Kidney tubule cell (primary cell): ENCODE measurements at regions not wholly inside any gene's neighbourhood (a gene's known extent, or its start where the extent isn't known, plus 50 kb on each side); places are given as distances from the start of the nearest gene placed in this dataset.
"Not testable (repeated sequence)": the region's sequence is repeated elsewhere in the genome, so short reads cannot be mapped to it uniquely, and the experiment has no call there.

ENCODE experiments used
- DNase-seq: peaks from one replicate; pipeline ENCODE4 v3.0.0-alpha.2; 2018; ENCODE audit warnings: low spot score

GRCh38 chr4:170599894-170600293 lies 510.1 kb upstream of the AADAT start:
- DNase-seq: no peak

GRCh38 chr4:170591076-170591475 lies 501.3 kb upstream of the AADAT start:
- DNase-seq: no peak

GRCh38 chr4:170589597-170590191 lies 499.9 kb upstream of the AADAT start:
- DNase-seq: peak; percentile 62

GRCh38 chr4:170581969-170582368 lies 492.2 kb upstream of the AADAT start:
- DNase-seq: no peak

- DNase-seq: no peak
Observed at GRCh38 chr4:170581322-170581721, 491.6 kb upstream of the AADAT start.

- DNase-seq: no peak
Observed at GRCh38 chr4:170580651-170581050, 490.9 kb upstream of the AADAT start.

- DNase-seq: no peak
Observed at GRCh38 chr4:170538821-170539473, 449.2 kb upstream of the AADAT start.

- DNase-seq: no peak
Observed at GRCh38 chr4:170529748-170530722, 440.3 kb upstream of the AADAT start.

- DNase-seq: no peak
Observed at GRCh38 chr4:170526471-170526870, 436.7 kb upstream of the AADAT start.

- DNase-seq: no peak
Observed at GRCh38 chr4:170522427-170522970, 432.7 kb upstream of the AADAT start.

- DNase-seq: no peak
Observed at GRCh38 chr4:170497689-170498088, 407.9 kb upstream of the AADAT start.

GRCh38 chr4:170497112-170497511 lies 407.4 kb upstream of the AADAT start:
- peak; percentile 30 for DNase-seq

- no peak for DNase-seq
Observed at GRCh38 chr4:170491981-170492380, 402.2 kb upstream of the AADAT start.

- no peak for DNase-seq
Observed at GRCh38 chr4:170476351-170476750, 386.6 kb upstream of the AADAT start.

- DNase-seq: no peak
Observed at GRCh38 chr4:170465429-170465828, 375.7 kb upstream of the AADAT start.

GRCh38 chr4:170464614-170465197 lies 374.9 kb upstream of the AADAT start:
- DNase-seq: no peak

- DNase-seq: no peak
Observed at GRCh38 chr4:170446782-170447181, 357.0 kb upstream of the AADAT start.

GRCh38 chr4:170441146-170441545 lies 351.4 kb upstream of the AADAT start:
- DNase-seq: not testable (repeated sequence)

- DNase-seq: no peak
Observed at GRCh38 chr4:170428929-170429328, 339.2 kb upstream of the AADAT start.

- DNase-seq: no peak
Observed at GRCh38 chr4:170425521-170426143, 335.9 kb upstream of the AADAT start.

GRCh38 chr4:170425040-170425439 lies 335.3 kb upstream of the AADAT start:
- DNase-seq: no peak

- peak; percentile 8 for DNase-seq
Observed at GRCh38 chr4:170423137-170423536, 333.4 kb upstream of the AADAT start.
